Spleen (tissue), 7 donors: ENCODE measurements at regions not wholly inside any gene's neighbourhood (a gene's known extent, or its start where the extent isn't known, plus 50 kb on each side); places are given as distances from the start of the nearest gene placed in this dataset.

Experiments used
- CTCF ChIP-seq, 11 experiments: fragments of 200-600 bp in 7 of 11; fragments of 450-650 bp in 4 of 11; sonication (generic) in 4 of 11; IDR thresholded peaks in 8 of 11; conservative IDR thresholded peaks in 3 of 11; 1 replicate in 7 of 11; 2 replicates in 4 of 11; pipeline versions ENCODE4 v1.4.0 to v1.8.0; 2016 to 2021; ENCODE audit warnings: antibody characterized with exemption in 11 of 11, inconsistent platforms in 4 of 11, mild to moderate bottlenecking in 1 of 11
- POLR2A ChIP-seq, 3 donors: fragments of 450-650 bp; IDR thresholded peaks; one replicate each; pipeline ENCODE4 v1.5.1; 2017; ENCODE audit warnings: antibody characterized with exemption in 3 of 3, mild to moderate bottlenecking in 1 of 3
- POLR2AphosphoS5 ChIP-seq, 3 donors: sonication (generic); formaldehyde crosslinking; IDR thresholded peaks; one replicate each; pipeline ENCODE4 v1.5.1; 2017; ENCODE audit warnings: antibody characterized with exemption in 3 of 3
- donor health status: DM: no; HTN: no; CAD: no; lungs with moderate emphysema.
- donor health status: DM: no; HTN: no; CAD: no.
- donor health status: DM: no; HTN: no; CAD: no.

DNA sequence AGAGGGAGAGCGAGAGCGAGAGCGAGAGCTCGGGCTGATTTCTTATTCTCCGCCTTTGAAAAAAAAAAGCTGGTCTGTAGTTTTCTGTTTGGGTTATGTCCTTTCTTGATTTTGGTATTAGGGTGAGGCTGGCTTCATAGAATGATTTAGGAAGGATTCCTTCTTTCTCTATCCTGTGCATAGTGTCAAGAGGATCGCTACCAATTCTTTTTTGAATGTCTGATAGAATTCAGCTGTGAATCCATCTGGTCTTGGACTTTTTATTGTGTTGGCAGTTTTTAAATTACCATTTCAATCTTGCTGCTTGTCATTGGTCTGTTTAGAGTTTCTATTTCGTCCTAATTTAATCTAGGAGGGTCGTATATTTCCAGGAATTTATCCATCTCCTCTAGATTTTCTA is 1414.6 kb upstream of the MIR17HG start:
- no peak for TF ChIP-seq CTCF (IDR thresholded peaks at IDR 0.05 in 8 of 11, conservative IDR thresholded peaks at IDR 0.05 in 3 of 11)
- TF ChIP-seq POLR2AphosphoS5 (IDR thresholded peaks at IDR 0.05): no peak
- TF ChIP-seq POLR2A (IDR thresholded peaks at IDR 0.05): no peak
